NCI-H524 treated with DMSO at 0.1 percent for 48 hours (cell line): ENCODE measurements at regions not wholly inside any gene's neighbourhood (a gene's known extent, or its start where the extent isn't known, plus 50 kb on each side); places are given as distances from the start of the nearest gene placed in this dataset.

Experiments used
- DNase-seq: peaks from one replicate; lab custom pipeline; 2025; lab: John Stamatoyannopoulos, UW

DNA sequence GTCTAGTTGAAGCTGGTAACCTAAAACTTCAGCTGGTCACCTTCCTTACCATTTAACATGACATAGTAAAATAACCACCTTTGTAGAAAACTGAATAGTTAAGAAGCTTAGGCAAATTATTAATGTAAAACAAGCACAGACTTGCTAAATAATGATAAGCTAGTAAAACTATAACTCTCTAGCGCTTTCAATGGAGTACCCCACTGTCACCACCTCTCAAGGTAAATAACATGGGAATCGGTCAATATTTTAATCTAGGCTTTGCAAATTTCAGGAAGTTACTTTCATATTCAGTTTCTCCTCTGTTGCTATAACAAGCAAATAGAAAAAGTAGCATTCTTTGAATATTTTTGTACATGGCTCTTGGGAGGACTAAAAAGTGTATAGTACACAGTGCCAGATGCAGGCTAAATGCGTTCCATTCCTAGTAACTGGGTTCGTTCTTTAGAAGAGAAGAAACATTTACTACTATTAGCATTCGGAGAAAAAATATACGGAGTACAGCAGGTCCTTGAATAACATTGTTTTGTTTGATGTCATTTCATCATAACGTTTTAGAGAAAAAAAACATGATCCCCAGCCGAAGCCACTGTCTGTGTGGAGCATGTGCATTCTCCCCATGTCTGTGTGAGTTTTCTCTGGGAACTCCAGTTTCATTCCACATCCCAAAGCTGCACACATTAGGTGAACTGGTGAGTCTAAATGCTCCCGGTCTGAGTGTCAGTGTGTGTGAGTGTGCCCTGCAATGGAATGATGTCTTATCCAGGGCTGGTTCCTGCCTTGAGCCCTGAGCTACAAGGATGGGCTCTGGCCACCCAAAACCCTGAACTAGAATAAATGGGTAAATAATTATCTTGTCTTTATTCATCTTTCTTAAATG is 52.5 kb downstream of the EPRS1 start:
- DNase-seq: no peak

DNA sequence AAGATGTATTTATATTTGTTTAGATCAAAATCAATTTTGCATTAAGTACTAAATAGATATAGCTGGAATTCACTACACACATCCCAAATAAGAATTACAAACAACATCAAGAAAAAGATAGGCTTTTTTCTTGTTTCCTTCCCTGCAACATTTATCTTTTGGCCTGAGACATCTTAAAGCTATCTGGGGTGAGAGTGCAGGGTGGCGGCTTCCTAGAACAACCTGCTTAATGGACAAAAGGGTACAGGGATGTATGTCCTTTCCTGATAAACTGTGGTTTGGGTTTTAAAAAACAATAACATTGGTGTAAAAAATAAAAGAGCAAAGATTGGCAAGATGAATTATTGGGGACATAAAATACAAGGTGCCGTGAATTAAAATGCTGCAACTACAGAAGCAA is 54.4 kb downstream of the EPRS1 start:
- no peak for DNase-seq

DNA sequence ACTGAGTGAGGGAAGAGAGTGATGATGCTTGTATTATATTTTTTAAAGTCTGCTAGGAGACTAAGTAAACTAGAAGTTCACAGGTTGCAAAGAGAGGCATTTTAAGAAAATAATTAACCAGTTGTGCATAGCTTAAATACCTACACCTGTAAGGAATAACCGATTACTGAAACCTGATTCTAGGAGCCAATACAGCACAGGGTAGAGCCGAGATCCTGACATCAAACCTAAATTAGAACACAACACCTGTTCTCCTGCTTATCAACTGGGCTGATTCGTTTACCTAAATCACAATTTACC is 54.8 kb downstream of the EPRS1 start:
- no peak for DNase-seq

- DNase-seq: peak; percentile 1
Observed at GRCh38 chr1:219990782-219991510, 55.4 kb downstream of the EPRS1 start.

GRCh38 chr1:219989766-219990165 is 56.5 kb downstream of the EPRS1 start:
- no peak for DNase-seq

GRCh38 chr1:219988818-219989217 is 57.5 kb downstream of the EPRS1 start:
- no peak for DNase-seq

DNA sequence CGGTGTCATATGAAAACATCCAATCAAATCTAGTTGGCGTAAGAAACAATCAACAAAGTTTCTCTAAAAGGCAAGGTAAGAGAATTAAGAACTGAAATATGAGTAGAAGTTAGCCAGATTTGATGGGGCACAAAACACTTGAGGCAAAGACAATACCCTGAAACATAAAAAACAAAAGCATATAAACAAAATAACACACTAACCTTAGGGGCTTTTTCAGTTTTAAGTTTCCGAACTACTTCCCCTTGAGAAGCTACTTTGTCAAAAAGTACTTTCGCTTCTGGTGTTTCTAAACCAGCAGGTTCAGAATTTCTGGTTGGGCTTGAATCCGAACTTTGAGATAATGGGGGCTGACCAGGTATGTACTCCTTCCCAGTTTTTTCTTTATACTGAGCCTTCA is 57.9 kb downstream of the EPRS1 start:
- no peak for DNase-seq

GRCh38 chr1:219987325-219987724 is 59.0 kb upstream of the SLC30A10 start:
- DNase-seq: no peak

DNA sequence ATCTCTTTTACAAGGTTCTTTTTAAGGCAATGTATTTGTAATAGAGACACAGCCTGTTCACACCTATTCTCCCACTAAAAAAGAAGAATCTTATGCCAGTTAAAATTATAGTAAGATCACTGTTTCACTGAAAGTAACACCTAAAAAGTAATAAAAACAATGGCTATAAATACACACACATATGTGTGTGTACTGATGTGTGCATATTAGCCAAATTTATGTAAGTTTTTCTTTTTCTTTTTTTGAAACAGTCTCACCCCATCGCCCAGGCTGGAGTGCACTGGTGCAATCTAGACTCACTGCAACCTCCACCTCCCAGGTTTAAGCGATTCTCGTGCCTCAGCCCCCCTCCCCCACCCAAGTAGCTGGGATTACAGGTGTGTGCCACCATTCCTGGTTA is 56.8 kb upstream of the SLC30A10 start:
- no peak for DNase-seq
